Activated gamma-delta T cell (primary cell): ENCODE measurements at regions not wholly inside any gene's neighbourhood (a gene's known extent, or its start where the extent isn't known, plus 50 kb on each side); places are given as distances from the start of the nearest gene placed in this dataset.
"Not testable (repeated sequence)": the region's sequence is repeated elsewhere in the genome, so short reads cannot be mapped to it uniquely, and the experiment has no call there.

ENCODE experiments used
- DNase-seq: peaks from one replicate; lab custom pipeline; 2025; lab: John Stamatoyannopoulos, UW

- no peak for DNase-seq
Observed at GRCh38 chr7:118918556-118918955, 694.1 kb downstream of the ANKRD7 start.

GRCh38 chr7:118938845-118939244 lies 714.3 kb downstream of the ANKRD7 start:
- DNase-seq: no peak

GRCh38 chr7:118944271-118944670 lies 719.8 kb downstream of the ANKRD7 start:
- no peak for DNase-seq

GRCh38 chr7:118945911-118946682 lies 721.6 kb downstream of the ANKRD7 start:
- no peak for DNase-seq

GRCh38 chr7:118948508-118948907 lies 724.0 kb downstream of the ANKRD7 start:
- no peak for DNase-seq

GRCh38 chr7:118949031-118949430 lies 724.5 kb downstream of the ANKRD7 start:
- no peak for DNase-seq

- not testable (repeated sequence) for DNase-seq
Observed at GRCh38 chr7:118956285-118956684, 731.8 kb downstream of the ANKRD7 start.

- no peak for DNase-seq
Observed at GRCh38 chr7:118969370-118969769, 744.9 kb downstream of the ANKRD7 start.

- DNase-seq: no peak
Observed at GRCh38 chr7:118971706-118972105, 747.2 kb downstream of the ANKRD7 start.

GRCh38 chr7:118974836-118975235 lies 750.3 kb downstream of the ANKRD7 start:
- DNase-seq: no peak

GRCh38 chr7:118995350-118995749 lies 770.8 kb downstream of the ANKRD7 start:
- DNase-seq: no peak

- no peak for DNase-seq
Observed at GRCh38 chr7:119007236-119007635, 782.7 kb downstream of the ANKRD7 start.

GRCh38 chr7:119010635-119011034 lies 786.1 kb downstream of the ANKRD7 start:
- no peak for DNase-seq

- no peak for DNase-seq
Observed at GRCh38 chr7:119026391-119026790, 801.9 kb downstream of the ANKRD7 start.

GRCh38 chr7:119028736-119029135 lies 804.2 kb downstream of the ANKRD7 start:
- no peak for DNase-seq

GRCh38 chr7:119032136-119032535 lies 807.6 kb downstream of the ANKRD7 start:
- not testable (repeated sequence) for DNase-seq

- no peak for DNase-seq
Observed at GRCh38 chr7:119033641-119034040, 809.1 kb downstream of the ANKRD7 start.

- no peak for DNase-seq
Observed at GRCh38 chr7:119037941-119038340, 813.4 kb downstream of the ANKRD7 start.

- no peak for DNase-seq
Observed at GRCh38 chr7:119046068-119046467, 821.6 kb downstream of the ANKRD7 start.

GRCh38 chr7:119065966-119066365 lies 841.5 kb downstream of the ANKRD7 start:
- DNase-seq: no peak

GRCh38 chr7:119086026-119086425 lies 861.5 kb downstream of the ANKRD7 start:
- DNase-seq: no peak

- no peak for DNase-seq
Observed at GRCh38 chr7:119090851-119091250, 866.3 kb downstream of the ANKRD7 start.

GRCh38 chr7:119096683-119097082 lies 872.2 kb downstream of the ANKRD7 start:
- no peak for DNase-seq
